ENCODE measurements at regions not wholly inside any gene's neighbourhood (a gene's known extent, or its start where the extent isn't known, plus 50 kb on each side); places are given as distances from the start of the nearest gene placed in this dataset.
"Not testable (repeated sequence)": the region's sequence is repeated elsewhere in the genome, so short reads cannot be mapped to it uniquely, and the experiment has no call there.

DNA sequence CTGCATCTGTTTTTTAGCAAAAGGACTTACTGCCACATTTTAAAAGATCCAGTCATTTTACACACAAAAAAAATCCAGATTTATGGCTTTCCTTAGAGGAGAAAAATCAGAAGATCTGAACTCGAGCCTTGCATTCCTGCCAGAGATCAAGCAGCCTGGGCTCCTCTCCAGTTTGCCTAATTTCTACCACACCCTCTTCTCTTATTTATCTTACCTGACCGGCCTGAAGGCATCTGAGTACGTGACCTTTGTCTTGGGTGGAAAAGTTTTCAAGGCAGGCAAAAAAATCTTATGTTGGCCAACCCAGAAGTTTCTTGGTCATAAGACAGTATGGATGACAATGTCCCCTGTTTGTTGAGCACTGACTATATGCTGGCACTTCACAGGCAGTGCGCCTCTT lies 60.3 kb downstream of the CHRD start:
- no peak for DNase-seq

DNA sequence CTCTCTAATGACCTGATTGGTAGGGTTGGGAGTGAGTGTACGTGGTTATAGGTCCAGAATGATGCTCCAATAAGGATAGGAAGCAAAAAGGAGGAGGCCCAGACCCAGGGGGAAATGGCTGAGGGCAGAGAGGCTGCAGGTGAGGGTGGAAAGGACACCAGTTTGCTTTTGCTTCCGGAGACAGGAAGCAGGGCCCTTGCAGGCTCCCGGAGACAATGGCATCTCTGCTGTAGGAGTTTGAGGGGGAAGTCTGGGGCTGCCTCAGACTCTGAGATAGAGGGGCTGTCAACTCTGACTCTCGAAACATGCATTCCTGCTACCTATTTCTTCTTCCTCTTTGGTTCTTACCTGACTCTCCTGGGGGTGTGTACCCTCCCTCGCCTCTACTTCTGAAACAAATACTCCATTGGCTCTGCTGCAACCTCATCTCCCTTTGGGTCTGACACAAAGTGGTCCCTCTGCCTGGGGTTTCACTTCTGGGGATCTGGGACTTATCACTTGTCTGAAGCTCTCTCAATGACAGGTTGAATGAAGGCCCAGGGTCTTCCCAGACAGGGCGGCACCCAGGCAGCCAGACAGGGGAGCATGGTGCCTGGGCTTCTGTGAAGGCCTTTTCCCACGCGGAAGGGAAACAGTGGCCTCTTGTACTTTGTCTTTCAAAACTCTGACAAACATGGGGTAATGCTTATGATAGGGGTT lies 61.5 kb downstream of the CHRD start:
- no peak for DNase-seq

DNA sequence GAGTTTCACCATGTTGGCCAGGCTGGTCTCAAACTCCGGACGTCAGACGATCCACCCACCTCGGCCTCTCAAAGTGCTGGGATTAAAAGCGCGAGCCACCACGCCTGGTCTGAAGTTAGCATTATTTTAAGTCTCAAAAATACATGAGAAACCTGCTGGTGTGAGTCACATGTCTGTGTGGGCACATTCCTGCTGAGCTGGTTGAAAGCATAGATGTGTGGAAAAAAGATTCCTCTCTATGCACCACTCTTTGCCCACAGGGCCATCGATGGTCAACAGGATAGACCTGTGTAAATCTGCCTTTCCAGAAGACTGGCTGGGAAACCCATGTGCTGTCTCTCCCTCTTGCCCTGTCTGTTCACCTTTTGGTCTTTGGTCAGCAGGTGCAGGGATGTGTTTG lies 63.5 kb downstream of the CHRD start:
- DNase-seq, result no peak

DNA sequence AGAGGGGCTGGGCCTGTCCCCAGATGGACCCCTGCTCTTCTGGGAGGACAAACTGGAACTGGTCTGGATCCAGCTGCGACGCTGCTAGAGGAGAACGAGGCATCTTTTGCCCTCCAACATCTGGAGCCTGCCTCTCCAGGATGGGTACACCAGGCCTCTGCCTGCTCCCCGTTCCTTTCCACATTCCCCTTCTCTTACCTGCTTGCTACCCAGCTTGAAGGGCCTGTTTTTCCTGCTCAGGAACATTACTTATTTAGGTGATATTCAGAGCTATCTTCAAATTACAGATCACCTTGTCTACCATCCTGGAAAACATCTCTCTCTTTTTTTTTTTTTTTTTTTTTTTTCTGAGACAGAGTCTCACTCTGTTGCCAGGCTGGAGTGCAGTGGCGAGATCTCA lies 64.0 kb downstream of the CHRD start:
- no peak for DNase-seq

DNA sequence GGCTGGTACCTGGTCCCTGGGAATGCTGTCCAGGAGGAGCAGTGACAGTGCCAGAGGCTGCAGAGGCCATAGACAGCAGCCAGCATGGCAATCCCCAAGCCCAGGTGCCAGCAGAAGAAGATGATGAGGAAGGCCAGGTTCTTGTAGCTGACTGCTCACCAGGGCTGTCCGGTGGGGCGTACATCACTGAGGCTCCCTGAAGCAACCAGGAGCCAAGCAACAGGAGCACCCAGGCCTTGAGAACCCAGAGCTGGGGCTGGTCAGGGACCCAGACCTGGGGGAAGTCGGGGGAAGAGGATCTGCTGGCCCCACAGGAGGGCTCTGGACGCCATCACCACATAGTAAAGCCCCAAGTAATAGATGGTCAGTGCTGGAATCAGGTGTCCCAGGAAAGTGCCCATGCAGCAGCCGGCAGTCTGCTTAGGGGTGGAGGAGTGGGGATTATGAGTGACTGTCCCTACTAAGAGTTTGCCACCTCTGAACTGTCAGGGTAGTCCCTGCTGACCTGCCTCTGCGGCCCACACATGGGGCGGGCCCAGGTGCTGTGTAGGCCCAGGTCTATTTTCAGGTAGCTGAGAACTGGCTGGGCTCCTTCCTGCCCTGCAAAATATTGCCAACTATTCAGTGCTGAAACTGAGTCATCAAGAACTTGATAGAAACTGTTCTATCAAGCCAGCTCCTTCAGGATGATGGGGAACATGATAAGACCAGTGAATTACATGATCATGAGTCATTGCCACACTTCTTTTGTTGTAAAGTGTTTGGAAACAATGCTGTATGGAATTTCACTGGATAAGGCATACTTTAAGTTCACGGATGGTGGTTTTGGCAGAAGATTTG lies 68.7 kb downstream of the CHRD start:
- DNase-seq, result no peak

DNA sequence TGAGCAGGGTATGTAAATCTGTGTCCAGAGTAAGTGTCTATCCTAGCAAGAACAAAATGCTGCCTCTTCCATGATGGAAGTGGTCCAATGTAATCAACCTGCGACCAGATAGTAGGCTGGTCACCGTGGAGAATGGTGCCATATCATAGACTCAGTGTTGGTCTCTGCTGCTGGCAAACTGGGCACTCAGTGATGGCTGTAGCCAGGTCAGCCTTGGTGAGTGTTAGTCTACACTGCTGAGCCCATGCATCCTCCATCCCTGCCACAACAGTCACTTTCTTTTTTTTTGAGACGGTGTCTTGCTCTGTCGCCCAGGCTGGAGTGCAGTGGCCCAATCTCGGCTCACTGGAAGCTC lies 69.3 kb downstream of the CHRD start:
- no peak for DNase-seq

DNA sequence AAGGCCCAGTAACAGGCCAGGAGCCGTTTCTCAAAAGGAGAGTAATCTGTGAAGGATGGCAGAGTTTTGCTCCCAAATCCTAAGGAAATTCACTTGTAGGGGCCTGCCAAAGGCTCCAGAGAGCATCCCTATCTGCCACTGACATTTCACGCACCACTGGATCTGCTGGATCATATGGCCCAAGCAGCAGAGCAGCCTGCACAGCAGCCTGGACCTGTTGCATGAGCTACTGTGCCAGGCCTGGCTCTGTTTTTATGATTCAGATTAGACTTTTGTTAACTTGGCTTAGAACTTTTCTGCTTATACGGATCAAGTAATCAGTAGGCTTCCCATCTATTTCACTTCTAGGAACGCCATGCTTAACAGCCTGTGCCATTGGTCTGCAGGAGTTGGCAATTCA lies 70.7 kb downstream of the CHRD start:
- no peak for DNase-seq

DNA sequence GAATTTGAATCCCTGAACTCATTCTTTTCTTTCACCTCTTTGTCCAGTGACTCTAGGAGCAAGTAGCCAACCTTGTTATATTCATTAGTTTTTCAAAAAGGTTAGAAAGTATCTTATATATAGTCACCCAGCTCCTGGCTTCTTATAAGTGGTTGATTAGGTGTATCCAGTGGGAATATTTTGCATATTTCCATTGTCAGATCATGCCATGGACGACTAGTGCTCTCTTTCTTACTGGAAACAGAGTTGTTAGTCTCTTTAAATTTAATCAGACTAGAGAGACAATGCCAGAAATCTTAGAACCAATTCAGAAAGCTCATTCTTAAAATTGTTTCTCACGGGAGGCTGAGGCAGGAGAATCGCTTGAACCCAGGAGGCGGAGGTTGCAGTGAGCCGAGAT lies 73.4 kb downstream of the CHRD start:
- no peak for DNase-seq

DNA sequence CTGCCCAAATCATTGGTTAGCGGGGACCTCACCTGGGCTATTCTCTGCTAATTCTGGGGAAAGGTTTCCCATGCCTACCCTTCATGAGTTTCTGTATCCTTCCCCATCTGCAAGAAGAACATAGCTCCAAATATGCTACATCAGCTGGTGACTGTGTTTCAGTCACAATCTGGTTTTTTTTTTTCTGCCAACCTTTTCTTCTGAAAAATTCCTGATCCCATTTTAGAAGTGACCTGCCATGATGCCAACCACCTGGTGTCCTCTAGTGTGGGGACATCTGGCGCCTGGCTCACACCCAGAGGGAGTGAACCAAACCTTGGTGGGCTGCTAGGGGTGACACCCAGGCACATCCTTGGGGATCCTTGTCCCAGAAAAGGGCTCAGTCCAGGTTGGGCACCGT lies 76.1 kb downstream of the CHRD start:
- no peak for DNase-seq

DNA sequence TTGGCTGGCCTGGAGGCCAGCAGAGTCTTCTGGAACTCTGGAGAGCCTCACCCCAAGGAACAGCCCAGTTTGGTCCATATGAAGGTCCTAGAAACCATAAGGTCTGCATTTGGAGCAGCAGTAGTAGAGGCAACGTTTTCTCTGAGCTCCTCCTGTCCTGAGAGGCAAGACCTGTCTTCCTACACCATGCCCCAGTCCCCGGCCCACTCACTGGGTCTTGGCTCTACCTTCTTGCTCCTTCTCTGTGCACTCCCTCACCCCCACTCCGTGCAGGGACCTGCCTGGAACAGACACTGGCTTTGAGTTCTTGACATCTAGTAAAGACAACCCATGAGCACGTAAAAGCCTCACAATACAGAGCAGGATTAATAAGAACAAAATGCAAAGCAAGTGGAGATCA lies 76.6 kb downstream of the CHRD start:
- DNase-seq, result no peak

DNA sequence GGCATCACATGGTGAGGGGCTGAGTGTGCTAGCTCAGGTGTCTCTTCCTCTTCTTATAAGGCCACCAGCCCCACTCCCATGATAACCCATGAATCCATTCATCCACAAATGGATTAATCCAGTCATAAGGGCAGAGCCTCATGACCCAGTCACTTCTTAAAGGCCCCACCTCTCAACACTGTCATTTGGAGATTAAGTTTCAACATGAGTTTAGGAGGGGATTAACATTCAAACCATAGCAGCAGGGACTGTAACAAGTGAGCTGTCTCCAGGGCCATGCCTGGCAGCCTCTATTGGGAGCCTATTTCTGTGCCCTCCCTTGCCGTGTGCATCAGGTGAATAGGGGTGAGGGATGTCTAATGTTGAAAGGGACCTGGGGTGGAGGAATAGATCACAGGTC lies 77.5 kb downstream of the CHRD start:
- no peak for DNase-seq

DNA sequence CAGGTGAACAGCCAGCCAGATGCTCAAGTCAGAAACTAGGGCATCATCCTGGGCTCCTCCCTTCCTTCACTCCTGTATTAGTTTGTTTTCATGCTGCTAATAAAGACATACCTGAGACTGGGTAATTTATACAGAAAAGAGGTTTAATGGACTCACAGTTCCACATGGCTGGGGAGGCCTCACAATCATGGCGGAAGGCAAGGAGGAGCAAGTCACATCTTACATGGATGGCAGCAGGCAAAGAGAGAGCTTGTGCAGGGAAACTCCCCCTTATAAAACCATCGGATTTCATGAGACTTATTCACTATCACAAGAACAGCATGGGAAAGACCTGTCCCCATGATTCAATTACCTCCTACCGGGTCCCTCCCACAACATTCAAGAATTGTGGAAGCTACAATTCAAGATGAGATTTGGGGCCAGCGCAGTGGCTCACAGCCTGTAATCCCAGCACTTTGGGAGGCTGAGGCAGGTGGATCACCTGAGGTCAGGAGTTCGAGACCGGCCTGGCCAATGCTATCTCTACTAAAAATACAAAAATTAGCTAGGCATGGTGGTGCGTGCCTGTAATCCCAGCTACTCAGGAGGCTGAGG lies 78.0 kb downstream of the CHRD start:
- DNase-seq, result not testable (repeated sequence)

DNA sequence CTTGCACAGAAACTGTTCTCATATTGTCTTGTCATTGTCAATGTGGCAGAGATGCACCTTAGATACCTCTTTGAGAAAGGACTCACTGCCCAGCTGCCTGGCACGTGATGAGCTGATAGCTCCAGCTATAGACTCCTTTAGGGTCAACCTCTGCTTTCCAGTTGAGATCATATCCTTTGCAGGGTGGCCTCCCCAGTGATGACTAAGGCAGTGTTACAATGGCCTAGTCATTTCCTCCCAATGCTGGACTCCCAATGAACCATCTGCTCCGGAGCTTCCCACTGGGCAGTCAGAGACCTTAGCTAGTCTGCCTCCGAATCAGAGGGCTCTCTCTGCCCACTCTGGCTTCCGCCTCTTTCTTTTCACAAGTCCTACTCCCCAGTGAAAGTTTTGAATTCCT lies 79.5 kb downstream of the CHRD start:
- no peak for DNase-seq

DNA sequence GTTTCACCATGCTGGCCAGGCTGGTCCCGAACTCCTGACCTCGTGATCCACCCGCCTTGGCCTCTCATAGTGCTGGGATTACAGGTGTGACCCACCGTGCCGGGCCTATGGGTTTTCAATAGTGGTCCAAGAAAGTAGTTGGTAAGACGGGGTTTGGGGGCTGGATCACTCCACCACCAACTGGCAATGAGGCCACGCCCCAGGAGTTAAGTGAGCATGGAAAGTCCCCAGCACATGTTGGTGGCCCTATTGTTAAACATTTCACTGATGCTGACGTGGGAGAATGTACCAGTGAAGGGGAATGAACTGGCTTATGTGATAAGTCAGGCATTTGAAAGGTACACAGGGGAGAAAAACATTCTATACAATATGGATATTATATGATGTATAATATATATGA lies 80.4 kb downstream of the CHRD start:
- DNase-seq, result no peak

DNA sequence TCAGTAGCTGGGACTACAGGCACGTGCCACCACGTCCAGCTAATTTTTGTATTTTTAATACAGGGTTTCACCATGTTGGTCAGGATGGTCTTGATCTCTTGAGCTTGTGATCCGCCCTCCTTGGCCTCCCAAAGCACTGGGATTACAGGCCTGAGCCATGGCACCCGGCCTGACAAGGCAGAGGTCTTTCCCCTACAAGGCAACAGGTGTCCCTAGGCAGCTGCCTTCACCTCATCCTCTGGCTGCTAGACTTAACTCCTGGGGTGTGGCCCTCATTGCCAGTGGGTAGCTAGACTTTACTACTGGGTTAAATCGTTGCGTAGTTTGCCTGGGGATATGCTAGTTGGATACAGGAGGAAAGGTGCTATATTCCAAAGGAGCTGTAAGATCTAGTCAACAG lies 81.4 kb downstream of the CHRD start:
- DNase-seq, result no peak

DNA sequence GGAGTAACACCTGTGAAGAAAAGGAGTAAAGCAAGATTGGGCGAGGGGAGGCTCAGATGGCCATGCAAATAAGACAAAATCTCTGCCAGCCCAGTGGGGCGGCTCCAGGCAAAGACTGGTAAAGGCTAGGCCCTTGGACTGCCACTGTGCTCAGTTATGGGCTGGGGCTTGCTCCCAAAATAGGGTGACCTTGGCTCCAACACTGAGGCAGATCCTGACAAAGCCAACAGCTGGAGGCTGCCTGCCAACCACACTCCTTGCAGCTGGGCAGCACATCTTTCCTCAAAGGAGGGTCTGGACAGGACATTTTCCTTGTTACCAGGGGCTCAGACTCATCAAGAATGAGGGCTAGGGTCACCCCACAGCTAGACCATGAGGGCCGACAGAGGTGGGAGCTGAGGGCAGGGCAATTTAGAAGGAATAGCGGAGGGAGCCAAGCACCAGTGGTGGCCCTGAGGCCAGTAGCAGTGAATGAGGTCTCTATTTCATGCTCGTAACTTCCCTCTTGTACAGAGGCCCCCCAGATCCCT lies 86.1 kb downstream of the CHRD start:
- DNase-seq, result no peak

DNA sequence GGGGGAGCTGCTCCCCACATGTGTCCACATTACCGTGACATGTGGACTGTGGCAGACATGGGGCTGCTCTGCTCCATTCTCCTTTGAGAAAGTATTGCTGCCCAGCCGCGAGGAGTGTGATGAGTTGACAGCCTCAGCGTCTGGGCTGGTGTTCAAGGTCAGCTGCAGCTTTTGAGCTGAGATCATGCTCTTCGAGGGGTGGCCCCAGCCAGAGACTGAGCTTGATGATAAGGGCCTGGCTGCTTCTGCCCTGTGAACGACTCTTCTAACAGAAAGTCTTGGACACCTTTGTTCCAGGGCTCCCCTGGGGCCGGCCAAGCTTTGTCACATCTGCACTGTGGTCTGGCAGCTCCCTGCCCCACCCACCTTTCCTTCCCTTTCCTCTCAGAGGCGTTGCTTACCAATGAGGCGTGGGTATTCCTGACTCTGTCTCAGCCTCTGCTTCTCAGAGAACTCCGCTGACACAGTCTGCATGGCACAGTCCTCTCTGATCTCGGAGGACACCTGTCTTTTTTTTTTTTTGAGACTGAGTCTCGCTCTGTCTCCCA lies 86.6 kb downstream of the CHRD start:
- no peak for DNase-seq

DNA sequence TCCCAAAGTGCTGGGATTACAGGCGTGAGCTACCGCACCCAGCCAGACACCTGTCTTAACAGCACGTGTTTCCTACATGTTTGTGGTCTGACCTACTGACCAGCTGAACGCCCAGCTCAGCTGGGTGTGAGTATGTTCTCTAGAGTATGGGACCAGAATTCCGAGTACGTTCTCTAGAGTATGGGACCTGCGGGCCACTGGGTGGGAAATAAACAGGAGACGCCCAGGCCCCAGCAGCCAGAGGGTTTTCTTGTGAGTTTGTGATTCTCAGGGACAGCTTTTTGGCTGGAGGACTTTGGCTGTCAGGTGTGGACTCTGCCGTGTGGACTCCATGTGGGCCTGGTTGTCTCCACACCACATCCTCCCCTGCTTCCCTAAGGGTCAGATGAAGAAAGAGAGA lies 87.3 kb downstream of the CHRD start:
- DNase-seq, result no peak

DNA sequence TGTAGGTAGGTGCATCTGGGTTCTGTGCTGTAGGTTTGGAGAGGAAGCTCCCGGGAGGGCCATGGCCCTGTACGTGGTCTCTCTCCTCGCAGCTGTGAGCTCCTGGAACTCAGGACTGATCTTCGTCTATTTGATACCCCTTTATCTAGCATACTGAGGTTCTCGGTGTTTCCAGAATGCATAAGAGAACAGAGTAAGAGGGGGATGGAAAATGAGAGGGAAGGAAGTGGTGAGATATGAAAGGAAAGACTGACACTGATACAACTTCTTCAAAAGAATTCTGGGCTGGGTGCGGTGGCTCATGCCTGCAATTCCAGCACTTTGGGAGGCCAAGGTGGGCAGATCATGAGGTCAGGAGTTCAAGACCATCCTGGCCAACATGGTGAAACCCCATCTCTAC lies 90.7 kb downstream of the CHRD start:
- DNase-seq, result no peak

DNA sequence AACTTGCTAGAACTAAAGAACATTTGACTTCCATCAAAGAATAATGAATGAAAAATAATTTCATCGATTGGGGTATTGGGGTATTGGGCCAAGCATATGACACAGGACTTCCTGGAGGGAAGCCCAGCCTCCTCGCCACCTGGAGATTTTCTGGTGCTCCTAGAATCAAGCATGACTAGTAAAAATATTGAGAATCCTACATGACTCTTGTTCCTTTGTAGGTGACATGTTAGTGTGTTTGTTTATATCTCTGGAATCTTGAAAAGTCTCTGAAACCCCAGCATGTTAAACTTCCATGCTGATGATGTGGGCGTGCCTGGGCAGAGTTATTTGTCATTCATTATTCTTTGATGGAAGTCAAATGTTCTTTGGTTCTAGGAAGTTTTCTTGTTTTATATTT lies 90.1 kb upstream of the EPHB3 start:
- DNase-seq, result no peak

DNA sequence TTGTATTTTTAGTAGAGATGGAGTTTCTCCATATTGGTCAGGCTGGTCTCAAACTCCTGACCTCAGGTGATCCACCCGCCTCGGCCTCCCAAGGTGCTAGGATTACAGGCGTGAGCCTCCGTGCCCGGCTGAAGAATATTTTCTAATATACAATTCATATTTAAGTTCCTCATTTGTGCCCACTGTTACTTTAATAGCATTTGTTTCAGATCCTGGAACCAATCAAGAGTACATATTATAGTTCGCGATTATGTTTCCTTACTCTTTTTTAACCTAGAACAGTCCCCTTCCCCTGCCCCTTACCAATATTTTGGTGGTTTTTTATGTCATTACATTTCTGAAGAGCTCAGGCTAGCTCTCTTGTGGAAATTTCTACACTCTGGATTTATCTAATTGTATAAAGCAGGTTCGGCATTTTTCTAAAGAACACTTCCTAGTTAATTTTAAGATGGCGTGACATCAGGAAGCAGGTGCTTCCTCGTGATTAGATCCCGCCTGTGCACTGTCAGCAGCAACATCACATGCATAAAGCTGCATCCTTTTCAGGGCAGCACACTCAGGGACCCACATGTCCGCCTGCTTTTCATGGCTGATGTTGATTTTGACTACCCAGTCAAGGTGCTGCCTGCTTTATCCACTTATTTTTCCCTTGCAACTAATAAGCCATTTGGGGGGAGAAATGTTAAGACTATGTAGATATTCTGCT lies 88.7 kb upstream of the EPHB3 start:
- DNase-seq, result no peak

DNA sequence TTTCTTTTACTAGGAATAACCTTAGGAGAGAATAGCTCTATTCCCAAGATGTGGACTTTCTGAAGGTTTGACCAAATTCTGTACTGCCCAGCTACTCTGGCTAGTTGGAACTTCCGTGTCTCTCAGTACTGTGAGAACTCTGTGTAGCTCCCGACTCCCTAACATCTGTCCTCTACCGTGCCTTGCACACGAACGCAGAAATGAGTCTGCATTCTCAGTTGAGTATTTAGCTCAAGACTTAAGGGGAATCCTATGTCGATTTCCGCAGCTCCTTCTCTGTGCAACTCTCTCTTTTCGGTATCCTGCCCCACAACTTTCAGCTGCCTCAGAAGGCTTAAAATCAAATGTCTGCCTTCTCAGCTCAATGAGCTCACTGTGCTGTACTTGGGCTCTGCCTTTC lies 86.7 kb upstream of the EPHB3 start:
- DNase-seq, result no peak

DNA sequence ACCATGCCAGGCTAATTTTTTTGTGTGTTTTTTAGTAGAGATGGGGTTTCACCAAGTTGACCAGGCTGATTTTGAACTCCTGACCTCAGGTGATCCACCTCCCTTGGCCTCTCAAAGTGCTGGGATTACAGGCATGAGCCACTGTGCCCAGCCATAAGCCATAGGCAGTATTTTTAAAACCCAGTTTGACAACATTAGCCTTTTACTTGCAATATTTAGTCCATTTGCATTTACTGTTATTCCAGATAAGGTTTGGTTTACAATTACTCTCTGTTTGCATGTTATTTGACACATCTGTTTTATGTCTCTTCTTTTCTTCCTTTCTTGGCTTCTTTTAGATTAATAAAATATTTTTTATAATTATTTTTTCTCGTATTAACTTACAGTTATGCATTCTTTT lies 83.6 kb upstream of the EPHB3 start:
- no peak for DNase-seq

All from CD4-positive, alpha-beta T cell treated with Interleukin-21 for 1 hour (primary cell).